D721Med (cell line): ENCODE measurements at regions not wholly inside any gene's neighbourhood (a gene's known extent, or its start where the extent isn't known, plus 50 kb on each side); places are given as distances from the start of the nearest gene placed in this dataset.

Source experiments
- DNase-seq: peaks from one replicate; pipeline ENCODE4 v3.0.0; 2011; ENCODE audit warnings: low spot score; ENCODE audit not compliant: insufficient read length
- FAIRE-seq: peaks from 2 replicates; lab custom pipeline; 2011; peaks lifted over from hg19 to GRCh38; lab: Jason Lieb, UNC
- CTCF ChIP-seq: IDR thresholded peaks from 2 replicates; pipeline ENCODE4 v1.5.1; 2012; ENCODE audit warnings: mild to moderate bottlenecking, control low read depth; ENCODE audit not compliant: insufficient read depth; ENCODE audit errors: missing control alignments

GRCh38 chr5:129821477-129822131 is 73.7 kb downstream of the MINAR2 start:
- no peak for TF ChIP-seq CTCF
- no peak for DNase-seq
- no peak for FAIRE-seq

GRCh38 chr5:129830288-129830687 is 74.0 kb upstream of the CHSY3 start:
- no peak for TF ChIP-seq CTCF
- DNase-seq: no peak
- FAIRE-seq: no peak

- DNase-seq (no peak), FAIRE-seq (no peak)
- TF ChIP-seq CTCF: no peak
Measured at GRCh38 chr5:129836321-129836720, 67.9 kb upstream of the CHSY3 start.

- DNase-seq (no peak), FAIRE-seq (no peak)
- TF ChIP-seq CTCF: no peak
Measured at GRCh38 chr5:129844764-129845163, 59.5 kb upstream of the CHSY3 start.

DNA sequence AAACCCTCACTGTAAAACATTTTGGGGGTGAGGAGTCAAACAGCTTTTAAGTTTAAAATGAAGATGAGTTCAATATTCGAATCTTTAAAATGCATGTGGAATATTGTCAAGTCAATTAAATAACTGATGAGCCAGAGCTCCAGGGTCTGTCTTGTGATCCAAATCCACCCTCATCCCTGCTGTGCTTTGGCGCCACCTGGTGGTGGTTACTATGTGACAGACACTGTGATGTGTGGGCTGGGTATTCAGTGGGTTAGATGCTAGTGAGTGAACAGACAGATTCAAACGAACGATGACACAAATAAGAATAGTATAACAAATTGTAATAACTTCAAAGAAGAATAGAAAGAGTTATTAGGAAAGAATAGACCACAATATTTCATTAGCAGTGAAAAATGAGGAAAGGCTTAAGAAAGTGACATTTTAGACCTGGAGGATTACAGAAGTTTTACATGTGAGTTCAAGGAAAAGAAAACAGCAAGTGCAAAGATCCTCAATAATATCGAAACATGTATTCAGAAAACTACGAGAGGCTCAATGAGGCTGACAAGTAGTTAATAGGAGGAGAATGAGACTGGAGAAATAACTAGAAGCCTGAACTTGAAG is 51.4 kb upstream of the CHSY3 start:
- FAIRE-seq (peak; percentile 92), DNase-seq (no peak)
- peak; percentile 97 for TF ChIP-seq CTCF

- no peak for TF ChIP-seq CTCF
- DNase-seq (no peak), FAIRE-seq (no peak)
Measured at GRCh38 chr5:129853588-129853987, 50.7 kb upstream of the CHSY3 start.
